ENCODE measurements at regions not wholly inside any gene's neighbourhood (a gene's known extent, or its start where the extent isn't known, plus 50 kb on each side); places are given as distances from the start of the nearest gene placed in this dataset.

- no peak for DNase-seq (ENCODE audit: extremely low read depth, low read depth)
- TF ChIP-seq CTCF (IDR thresholded peaks at IDR 0.05; ENCODE audit: low read depth, low read length), result no peak
Measured at GRCh38 chr5:174839196-174839595, 114.8 kb downstream of the MSX2 start.

GRCh38 chr5:174837919-174838902 lies 113.8 kb downstream of the MSX2 start:
- peak; percentile 49 for TF ChIP-seq CTCF (IDR thresholded peaks at IDR 0.05; ENCODE audit: low read depth, low read length)
- DNase-seq (ENCODE audit: extremely low read depth, low read depth), result peak; percentile 85

GRCh38 chr5:174834081-174834480 lies 109.7 kb downstream of the MSX2 start:
- TF ChIP-seq CTCF (IDR thresholded peaks at IDR 0.05; ENCODE audit: low read depth, low read length), result no peak
- peak; percentile 25 for DNase-seq (ENCODE audit: extremely low read depth, low read depth)

DNA sequence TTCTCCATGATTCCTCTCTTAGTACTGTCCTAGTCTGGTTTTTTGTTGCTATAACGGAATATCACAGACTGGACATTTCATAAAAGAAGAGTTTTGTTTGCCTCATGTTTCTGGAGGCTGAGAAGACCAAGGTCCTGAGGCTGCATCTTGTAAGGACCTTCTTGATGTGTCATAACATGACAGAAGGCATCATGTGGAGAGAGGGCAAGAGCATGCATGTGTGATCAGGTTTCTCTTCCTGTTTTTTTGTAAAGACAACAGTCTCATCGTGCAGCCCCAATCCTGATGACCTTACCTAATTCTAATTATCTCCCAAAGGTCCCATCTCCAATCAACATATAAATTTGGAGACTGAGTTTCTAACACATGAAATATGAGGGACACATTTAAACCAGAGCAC lies 108.4 kb downstream of the MSX2 start:
- TF ChIP-seq CTCF (IDR thresholded peaks at IDR 0.05; ENCODE audit: low read depth, low read length), result no peak
- DNase-seq (ENCODE audit: extremely low read depth, low read depth), result no peak

DNA sequence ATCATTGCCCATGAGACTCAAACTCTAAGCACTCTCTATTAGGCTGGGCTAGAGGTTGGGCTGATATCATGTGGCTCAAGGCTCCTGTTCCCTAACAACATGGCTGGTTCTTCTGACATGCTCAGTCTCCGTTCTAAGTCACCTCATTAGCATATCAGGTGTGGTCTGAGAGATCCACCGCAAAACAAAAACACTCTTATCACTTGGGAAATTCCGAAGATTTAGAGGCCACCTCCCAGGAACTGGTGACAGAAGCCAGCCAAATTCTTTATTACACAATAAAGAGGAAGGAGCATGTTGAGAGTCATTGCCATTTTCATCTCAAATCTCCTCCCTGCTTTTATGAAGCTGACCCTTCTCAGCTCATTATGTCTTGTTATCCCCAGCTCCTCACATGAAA lies 107.6 kb downstream of the MSX2 start:
- no peak for DNase-seq (ENCODE audit: extremely low read depth, low read depth)

DNA sequence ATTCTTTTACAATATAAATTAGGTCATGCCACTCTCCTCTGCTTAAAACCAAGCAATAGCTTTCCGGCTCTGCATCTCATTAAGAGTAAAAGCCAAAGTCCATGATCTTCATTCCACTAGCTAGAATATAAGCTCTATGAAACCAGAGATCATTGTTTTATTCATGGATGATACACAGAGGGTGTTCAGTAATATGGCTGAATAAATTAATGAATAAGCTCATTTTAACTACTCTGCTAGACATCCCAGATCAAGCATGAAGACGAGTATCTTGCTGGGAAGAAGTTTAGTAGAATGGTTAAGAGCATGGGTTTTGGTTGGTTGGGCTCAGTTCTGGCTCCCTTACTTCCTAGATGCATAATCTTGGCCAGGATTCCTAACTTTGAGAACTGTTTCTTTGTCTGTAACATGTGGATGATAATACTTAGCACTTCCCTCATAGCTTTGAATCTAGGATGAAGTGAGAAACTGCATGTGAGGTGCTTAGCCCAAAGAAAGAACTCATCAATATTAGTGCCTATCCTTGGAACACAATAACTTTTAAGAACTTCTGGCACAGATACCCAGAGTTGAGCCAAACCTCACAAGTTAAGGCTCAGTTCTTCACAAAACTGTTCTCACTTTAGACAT lies 106.8 kb downstream of the MSX2 start:
- DNase-seq (ENCODE audit: extremely low read depth, low read depth), result no peak
- no peak for TF ChIP-seq CTCF (IDR thresholded peaks at IDR 0.05; ENCODE audit: low read depth, low read length)

More for the DNA sequence above, 107.6 kb downstream of the MSX2 start:
- TF ChIP-seq CTCF (IDR thresholded peaks at IDR 0.05; ENCODE audit: low read depth, low read length), result no peak

DNA sequence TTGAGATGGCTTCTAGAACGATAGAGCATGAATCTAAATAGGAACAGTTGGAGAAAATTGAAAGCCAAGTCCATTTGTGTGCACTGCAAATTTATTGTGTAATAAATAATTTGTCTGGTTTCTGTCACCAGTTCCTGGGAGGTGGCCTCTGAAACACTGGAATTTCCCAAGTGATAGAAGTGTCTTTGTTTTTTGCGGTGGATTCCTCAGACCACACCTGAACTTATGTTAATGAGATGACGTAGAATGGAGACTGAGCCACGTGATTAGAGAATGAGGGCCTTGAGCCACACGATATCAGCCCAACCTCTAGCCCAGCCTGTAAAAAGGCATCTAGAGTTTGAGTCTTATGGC lies 105.1 kb downstream of the MSX2 start:
- no peak for DNase-seq (ENCODE audit: extremely low read depth, low read depth)
- no peak for TF ChIP-seq CTCF (IDR thresholded peaks at IDR 0.05; ENCODE audit: low read depth, low read length)

Measured in AG09319 (cell line).